PC-9 (cell line): ENCODE measurements at regions not wholly inside any gene's neighbourhood (a gene's known extent, or its start where the extent isn't known, plus 50 kb on each side); places are given as distances from the start of the nearest gene placed in this dataset.

ENCODE experiments used
- CTCF ChIP-seq: fragments of 200-600 bp; sonication (generic); conservative IDR thresholded peaks from 2 replicates; pipeline ENCODE4 v1.6.1; 2017; ENCODE audit warnings: mixed run types, antibody characterized with exemption, mild to moderate bottlenecking, moderate library complexity
- EZH2 ChIP-seq: fragments of 200-600 bp; sonication (generic); IDR thresholded peaks from 2 replicates; pipeline ENCODE4 v1.8.0; 2017; ENCODE audit warnings: antibody characterized with exemption, low read depth

- TF ChIP-seq CTCF: no peak
- TF ChIP-seq EZH2: no peak
Measured at GRCh38 chr16:88281858-88282563, 100.7 kb upstream of the ZNF469 start.
